GM19239 (cell line): ENCODE measurements at regions not wholly inside any gene's neighbourhood (a gene's known extent, or its start where the extent isn't known, plus 50 kb on each side); places are given as distances from the start of the nearest gene placed in this dataset.

Experiments
- DNase-seq: peaks from one replicate; pipeline ENCODE4 v3.0.0; 2011; ENCODE audit warnings: low spot score; ENCODE audit not compliant: insufficient read length
- FAIRE-seq: peaks from 2 replicates; lab custom pipeline; 2011; peaks lifted over from hg19 to GRCh38; lab: Jason Lieb, UNC

DNA sequence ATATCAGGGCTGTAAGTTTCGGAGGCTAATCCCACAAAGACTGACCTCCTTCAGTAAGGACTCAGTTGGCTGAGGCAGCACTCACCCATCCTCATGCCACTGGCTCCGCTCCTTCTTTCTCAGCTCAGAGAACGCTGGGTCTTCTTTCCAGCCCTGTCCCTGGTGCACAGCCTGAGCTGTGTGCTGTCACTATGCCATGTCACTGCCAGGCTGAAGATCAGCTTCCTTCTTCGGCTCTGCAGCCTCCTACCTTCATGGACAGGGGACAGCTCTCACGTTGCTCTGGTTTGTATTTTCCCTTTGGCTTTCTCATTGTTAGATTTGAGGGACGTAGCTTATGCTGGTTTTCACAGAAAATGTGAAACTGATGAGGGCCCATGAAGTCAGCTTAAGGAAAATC lies 437.3 kb downstream of the GLRX3 start:
- no peak for FAIRE-seq
- no peak for DNase-seq

DNA sequence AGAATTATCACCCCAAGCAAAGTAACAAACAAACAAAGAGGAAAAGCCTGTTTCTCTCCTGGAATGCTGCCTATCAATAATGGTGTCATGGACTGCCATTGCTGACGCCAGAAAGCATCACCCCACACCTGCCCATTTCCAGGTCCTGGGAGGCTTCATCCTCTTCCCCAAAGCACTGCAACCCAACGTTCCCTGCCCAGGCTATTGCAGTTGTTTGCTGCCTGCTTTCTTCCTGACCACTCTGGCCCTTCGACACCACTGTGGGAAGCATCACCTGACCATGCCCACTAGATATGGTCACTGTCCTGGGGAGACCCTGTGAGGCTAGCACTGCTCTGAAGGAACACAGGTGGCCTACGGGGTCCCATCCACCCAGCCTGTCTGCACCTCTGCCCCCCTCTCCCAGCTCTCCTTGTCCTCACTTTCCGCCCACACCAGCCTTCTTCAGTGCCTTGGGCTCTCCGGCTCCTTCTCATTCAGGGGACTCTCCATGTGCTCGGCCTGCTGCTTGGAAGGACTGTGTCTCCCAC lies 439.6 kb downstream of the GLRX3 start:
- no peak for FAIRE-seq

DNA sequence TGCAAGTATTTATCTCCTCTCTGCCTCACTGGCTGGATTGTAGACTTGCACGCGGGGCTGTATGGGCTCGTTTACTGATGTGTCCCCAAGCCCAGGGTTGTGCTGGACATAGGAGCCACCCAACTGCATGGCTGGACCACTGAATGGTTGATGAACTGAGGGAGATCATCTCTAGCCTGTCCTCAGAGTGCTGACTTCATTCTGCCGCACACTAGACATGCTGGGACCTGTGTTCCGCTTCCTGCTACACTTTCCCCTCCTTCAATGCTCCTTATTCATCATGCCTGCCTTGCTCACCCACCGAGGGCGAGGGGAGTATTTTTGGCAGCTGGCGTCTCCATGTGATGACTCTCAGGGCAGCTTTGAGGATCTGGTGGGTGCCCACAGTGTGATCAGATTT lies 440.2 kb downstream of the GLRX3 start:
- FAIRE-seq: no peak

More for the DNA sequence above, 439.6 kb downstream of the GLRX3 start:
- DNase-seq: no peak

DNA sequence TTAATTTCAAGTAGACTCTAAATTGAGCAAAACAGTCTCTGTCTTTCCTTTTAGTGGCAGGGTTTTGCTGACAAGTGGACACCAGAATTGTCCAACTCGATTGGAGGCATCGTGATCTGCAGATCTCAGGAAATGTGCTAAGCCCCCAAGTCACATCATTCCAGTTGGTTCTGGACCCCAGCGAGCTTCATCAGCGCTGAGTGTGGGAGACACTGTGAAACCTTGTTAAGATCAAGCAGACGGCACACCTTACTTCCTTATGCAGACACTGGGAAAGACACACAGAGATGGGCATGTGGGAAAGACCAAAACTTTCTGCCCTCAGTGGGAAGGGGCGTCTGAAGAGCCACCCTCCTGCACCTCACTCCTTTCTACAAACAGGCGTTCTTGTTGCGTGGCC lies 440.8 kb downstream of the GLRX3 start:
- no peak for FAIRE-seq
- no peak for DNase-seq

More for the DNA sequence above, 440.2 kb downstream of the GLRX3 start:
- no peak for DNase-seq

DNA sequence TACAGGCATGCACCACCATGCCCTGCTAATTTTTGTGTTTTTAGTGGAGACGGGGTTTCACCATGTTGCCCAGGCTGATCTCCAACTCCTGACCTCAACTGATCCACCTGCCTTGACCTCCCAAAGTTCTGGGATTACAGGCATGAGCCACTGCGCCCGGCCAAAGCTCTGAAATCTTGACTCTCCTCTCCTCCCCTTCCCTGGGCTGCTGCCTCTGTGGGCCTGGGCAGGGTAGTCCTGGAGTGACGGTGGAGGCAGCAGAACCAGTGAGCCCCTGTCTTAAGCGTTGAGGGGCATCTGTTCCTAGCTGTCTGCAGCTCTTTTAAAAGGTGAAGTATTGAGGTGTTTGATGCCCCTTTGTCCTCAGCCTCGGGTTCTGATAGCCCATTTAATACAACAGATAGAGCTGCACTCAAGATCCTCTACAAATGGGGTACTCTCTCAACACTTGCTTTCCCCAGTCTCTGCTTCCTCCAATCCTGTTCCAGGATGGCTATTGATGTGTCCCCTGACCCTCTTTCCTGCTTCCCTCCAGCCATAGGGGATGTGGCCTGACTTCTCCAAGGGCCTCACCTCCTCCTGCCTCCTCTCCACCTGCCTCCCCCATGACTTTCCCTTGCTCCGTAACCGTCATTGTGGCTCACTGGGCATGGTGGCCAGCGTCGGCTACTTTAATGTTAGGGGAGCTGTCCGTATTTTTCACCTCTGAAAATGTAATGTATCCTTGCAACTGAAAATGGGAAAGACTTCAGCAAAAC lies 442.5 kb downstream of the GLRX3 start:
- FAIRE-seq (no peak), DNase-seq (no peak)

DNA sequence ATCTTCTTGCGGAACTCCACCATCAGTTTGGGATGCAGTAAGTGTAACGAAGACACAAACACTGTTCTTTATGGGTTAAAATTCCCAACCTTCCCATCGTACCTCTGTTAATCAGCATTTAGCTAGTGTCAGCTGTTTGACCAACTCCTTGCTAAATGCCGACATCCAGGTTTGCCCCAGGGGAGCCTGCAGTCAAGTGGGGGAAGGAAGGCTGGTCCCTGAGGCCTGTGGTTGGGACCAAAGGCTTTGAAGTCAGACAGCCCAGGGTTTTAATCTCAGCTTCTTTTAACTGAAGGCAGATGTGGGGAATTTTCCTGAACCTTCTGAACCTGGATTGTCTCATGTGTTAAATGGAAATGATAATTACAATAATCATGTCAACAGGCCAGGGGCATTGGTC lies 443.7 kb downstream of the GLRX3 start:
- DNase-seq (no peak), FAIRE-seq (no peak)

DNA sequence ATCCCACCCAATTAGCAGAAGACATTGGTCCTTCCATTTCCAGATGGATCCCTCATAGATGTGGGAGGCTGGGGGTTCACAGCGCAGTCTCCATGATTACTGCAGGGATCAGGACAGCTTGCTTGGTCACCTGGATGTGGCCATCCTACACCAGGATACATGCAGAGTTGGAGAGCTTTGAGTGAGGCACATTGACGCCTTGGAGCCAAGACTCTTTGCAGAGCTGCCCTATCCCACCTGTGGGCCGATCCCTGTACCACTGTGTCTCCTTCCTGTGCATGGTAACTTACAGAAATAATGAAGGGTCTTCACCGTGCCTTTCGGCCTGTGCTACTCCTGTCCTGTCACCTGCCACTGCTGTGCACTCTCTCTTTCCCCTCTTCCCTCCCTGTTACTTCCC lies 444.8 kb downstream of the GLRX3 start:
- no peak for DNase-seq
- FAIRE-seq: no peak

DNA sequence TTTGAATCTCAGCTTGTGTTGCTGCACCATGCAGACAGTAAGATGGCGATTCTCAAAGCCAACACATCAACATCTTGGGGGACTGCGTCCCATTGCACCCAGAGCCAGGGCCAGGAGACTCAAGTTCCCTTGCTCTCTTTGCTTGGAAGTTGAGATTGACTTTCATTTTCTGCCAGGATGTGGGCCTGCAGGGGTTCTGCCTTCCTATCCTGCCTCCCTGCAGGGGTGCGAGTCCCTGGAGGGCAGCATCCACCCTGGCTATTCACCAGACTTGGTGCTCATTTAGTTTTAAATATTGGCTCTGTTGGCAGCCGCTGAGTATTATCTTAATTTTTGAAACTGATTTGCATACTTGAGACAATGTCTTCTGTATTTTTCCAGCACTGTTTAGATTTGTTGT lies 451.5 kb downstream of the GLRX3 start:
- DNase-seq (no peak), FAIRE-seq (no peak)

DNA sequence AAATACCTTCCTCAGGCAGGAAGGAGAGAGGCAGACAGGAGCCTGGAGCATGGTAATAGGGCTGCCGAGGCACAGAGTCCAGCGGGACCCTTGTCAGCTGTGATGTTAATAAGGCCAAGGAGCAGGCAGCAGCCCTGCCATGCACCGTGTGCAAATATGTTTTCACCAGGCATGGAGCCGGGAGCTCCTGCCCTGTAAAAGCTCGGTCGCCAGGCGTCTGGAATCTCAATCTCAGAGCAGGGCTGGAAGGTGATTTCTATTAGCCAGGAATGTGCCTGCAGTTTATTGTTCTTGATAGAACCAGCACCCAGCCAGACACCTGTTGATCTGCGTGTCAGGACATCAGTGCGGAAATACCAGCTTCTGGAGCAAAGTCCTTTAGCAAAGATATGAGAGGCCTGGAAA lies 469.8 kb downstream of the GLRX3 start:
- no peak for FAIRE-seq
- no peak for DNase-seq

DNA sequence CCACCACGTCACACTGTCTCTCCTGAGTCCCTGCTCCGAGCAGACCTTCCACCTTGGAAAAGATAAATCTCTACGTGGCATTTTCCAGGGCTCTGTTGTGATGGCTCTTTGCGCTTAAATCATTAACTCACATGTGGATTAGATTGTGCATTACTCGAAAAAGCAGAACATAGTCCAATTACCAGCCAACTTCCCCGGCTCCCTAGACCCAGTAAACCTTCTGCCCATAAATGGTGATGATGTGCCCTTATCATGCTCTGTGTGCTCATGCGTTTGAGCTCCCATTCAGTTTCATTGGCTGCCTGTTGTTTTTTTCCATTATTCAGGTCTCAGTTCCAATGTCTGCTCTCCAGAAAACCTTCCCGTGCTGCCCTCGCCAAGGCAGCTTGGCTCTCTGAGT lies 471.2 kb downstream of the GLRX3 start:
- FAIRE-seq (no peak), DNase-seq (no peak)

DNA sequence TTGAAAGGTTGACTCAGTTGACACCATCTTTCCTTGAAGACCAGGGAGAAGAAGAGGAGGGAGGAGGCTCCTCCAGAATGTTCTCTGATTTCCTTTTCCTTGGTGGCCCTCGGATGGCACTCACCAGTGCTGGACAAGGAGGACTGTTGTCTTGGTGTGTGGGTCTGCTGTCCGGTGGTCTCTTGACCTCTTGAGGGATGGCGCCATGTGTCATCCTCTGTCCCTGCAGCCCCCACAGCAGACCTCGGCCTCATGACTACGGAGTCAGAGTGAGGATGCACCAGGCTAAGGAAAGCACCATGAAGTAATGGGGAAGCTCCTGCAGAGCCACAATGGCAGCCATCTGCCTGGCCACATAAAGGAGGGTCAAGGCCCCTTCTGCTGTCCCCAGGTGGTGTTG lies 475.0 kb downstream of the GLRX3 start:
- DNase-seq: no peak
- FAIRE-seq: no peak

DNA sequence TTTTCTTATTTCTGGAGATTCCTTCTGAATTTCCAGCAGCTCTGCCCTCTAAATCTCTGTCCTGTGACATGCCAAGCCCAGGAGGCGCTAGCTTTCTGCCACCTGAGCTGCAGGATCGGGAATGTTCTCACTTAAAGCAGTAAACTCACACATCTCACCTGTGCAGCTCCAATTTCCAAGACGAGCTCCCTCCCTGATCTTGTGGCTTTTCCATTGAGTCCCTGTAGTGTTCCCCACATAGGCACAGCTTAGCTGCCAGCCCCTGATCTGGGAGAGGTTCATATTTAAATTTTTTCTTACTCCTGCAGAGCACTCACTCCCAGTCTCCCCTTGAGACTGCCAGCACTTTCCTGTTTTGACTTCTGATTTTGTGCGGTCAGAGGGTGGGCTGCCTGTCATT lies 479.3 kb downstream of the GLRX3 start:
- DNase-seq (no peak), FAIRE-seq (no peak)

DNA sequence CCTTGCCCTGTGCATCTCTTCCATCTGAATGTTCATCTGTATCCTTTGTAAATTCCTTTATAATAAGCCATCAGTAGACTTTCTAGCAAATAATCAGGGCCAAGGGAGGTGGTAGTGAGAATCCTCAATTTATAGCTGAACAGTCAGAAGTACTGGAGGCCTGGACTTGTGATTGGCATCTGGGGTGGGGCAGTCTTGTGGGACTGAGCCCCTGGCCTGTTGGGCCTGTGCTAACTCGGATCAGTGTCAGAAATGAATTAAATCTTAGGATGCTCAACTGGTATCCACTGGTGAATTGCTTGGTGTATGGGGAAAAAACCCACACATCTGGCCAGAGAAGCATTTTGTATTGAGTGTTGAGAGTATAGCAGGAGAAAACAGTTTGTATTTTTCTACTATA lies 481.8 kb downstream of the GLRX3 start:
- FAIRE-seq (no peak), DNase-seq (no peak)

DNA sequence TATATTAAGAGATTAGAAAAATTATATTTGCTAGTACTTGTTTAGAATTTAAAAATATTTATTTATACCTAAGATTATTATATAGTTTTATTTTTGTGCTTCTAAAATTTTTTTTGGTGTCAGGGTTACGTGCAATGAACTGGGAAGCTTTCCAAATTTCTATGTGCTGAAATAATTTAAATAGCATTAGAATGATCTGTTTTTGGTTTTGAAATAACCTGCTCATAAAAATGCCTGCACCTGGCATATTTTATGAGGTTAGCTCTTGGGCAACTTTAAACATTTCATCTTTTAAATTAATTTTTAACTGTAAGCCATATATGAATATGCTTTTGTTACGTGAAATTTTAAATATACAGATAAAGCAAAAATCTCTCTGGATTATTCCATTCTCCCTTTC lies 482.5 kb downstream of the GLRX3 start:
- DNase-seq: no peak
- FAIRE-seq: no peak

DNA sequence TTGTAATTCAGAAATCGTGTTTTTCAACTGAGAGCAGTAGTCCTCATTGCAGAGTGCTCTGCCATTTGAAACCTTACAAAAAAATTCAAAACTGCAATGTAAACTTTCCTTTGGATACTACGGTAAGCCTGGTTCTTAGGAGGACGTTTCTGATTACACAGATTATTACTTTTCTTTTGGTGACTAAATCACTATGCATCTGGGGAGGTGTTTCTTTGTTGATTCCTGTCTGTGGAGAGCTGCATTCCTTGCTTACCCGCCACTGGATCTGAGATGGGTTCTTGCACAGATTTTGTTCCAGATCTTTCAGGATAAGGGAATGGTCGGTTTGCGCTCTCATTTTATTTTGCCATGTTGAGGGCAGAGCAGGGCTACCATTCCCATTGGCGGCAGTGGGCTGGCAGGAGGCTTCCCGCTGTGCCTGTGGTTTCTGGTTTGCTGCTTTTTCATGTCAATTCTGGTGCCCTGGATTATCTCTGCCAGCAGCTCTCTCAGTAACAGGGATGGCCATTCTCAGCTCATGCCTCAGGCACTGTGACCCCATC lies 485.1 kb downstream of the GLRX3 start:
- no peak for FAIRE-seq

DNA sequence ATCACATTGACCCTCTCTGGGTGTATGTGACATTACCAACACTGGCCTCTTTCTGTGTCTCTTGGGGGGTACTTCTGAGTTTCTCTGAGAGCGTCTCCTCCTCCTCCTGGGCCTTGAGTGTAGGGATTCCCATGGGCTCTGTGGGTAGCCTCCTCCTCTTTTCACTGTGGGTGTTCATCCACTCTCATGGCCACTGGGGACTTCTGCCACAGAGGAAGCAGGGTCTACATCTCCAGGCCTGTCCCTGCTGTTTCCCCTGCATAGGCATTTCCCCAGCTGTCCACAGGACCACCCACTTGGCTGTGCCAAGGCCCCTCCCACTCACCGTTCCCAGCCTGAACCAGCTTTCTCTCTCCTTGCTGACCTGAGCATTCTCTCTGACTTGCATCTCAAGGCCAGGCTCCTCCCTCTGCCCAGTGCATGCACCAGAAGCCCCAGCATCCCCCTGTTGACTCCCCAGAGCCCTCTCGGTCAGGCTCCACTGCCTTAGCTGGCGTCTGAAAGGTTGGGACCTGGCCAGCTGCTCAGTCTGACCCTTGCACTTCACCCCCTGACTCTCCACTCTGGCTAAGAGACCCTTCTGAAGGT lies 487.6 kb downstream of the GLRX3 start:
- DNase-seq: no peak
- FAIRE-seq: no peak

More for the DNA sequence above, 485.1 kb downstream of the GLRX3 start:
- DNase-seq: no peak

DNA sequence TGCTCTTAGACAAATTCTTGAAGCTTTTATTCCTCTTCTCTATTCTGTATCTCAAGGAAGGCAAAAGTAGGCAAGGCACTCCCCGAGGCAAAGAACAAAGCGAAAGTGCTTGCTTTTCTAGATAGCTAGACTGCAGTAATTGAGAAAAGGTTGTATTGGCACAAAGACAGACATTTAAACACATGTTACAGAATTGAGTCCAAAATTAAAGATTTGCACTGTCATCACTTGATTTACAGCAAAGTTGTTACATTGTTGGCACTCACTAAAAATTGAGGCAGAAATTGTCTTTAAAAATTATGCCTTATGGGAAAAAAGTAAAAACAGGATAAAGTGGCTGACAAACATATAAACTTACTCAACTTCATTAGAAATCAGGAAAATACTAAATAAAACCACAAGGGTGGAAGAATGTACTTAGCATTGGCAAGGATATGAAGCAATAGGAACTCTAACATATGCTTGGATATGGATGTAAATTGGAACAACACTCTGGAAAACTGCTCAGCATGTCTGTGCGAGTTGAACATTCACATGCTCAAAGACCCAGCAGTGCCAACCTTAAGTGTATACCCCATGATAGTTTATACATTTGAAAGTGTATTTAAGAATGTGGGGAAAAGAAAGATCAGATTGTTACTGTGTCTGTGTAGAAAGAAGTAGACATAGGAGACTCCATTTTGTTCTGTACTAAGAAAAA lies 491.3 kb downstream of the GLRX3 start:
- DNase-seq: no peak

DNA sequence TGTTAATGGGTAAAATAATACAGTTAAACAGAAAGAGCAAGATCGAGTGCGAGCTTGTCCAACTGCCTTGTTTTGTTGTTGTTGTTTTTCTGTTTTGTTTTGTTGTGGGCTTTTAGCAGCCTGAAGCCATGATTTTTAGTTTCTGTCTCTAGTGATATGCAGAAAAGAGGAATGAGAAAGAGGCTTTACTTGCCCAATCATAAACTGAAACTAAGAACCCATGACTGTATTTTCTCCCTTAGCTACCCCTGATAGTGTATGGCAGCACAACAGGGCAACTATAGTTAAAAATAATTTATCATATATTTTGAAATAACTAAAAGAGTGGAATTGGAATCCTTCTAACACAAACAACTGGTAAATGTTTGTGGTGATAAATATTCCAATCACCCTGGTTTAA lies 493.9 kb downstream of the GLRX3 start:
- DNase-seq (no peak), FAIRE-seq (no peak)

More for the DNA sequence above, 491.3 kb downstream of the GLRX3 start:
- no peak for FAIRE-seq

DNA sequence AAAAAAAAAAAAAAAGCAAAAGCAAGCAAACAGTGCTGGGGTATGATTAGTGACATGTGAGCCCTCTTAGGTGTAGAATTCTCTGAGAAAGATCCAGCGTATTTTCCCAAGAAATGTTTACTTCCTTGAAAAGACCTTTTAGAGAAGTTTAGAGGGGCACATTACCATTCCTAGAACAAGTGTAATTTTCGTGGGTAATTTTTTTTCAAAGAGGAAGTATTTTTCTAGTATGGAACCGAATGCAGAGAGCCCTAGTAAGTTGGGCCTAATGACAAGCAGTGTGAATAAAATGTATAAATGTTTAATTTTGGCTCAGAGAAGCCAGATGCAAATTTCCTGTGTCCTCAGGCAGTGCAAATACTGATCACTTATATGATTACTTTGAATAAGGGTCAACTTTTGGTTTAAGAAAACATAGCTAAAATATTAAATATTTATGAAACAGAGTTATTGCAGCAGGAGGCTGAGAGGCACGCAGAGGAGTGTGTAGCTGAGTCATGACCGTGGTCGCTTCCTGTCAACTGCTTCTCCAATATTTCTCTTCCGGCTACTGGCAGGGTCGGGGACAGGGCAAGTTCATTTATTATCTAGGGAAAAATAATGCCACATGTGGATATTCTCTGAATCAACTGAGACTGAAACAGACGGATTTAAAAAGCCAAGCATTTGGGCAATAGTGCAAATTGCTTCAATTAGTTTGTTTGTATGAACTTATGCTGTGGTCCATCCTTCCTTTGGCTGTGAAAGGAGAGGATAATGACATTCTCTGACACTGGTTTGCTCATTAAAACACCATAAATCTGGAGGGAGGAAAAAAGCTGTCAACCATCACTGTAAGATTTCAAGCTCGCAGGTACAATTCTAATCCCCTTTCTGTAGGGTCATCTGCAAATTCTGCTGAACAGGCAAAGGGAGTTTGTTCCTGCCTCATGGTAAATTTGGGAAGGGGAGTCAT lies 495.2 kb downstream of the GLRX3 start:
- FAIRE-seq (no peak), DNase-seq (no peak)

DNA sequence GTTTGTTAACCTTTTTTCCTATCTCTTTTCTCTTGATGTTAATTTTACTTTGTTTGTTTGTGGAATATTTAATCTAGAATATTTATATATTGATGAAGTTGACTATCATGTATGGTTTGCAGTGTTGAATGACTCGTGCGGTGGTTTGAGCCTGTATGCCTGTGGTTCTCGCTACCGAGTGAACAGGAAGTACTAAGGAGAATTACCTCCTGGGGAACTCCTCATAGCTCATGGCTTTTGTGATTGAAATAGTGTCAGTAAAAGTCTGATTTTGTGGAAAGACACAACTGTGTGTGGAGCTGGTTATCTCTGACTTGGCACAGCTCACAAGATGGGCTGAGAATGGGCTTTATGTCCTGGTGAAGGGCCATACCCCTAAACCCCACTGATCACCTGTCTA lies 498.6 kb downstream of the GLRX3 start:
- FAIRE-seq (no peak), DNase-seq (no peak)
